HG02610 (cell line): ENCODE measurements at regions not wholly inside any gene's neighbourhood (a gene's known extent, or its start where the extent isn't known, plus 50 kb on each side); places are given as distances from the start of the nearest gene placed in this dataset.
"Not testable (repeated sequence)": the region's sequence is repeated elsewhere in the genome, so short reads cannot be mapped to it uniquely, and the experiment has no call there.

Source experiments
- ATAC-seq: cut with Tn5 transposase; IDR thresholded peaks from one replicate; pipeline ENCODE4 v1.9.1; 2021; ENCODE audit warnings: mild to moderate bottlenecking, moderate library complexity; ENCODE audit not compliant: unreplicated experiment

DNA sequence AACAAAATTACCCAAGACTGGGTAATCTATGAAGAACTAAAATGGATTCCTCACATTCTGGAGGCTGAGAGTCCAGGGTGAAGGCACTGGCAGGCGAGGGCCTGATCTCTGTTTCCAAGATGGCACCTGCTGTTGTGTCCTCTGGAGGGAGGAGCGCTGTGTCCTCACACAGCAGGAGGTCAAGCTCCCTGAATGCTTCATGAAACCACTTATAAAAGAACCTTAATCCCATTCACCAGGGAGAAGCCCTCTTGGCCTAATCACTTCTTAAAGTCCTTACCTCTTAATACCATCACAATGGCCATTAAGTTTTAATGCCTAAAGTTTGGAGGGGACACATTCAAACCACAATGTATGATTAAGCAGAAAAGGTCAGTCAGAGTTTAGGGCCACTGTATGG is 172.4 kb downstream of the EMP1 start:
- no peak for ATAC-seq

DNA sequence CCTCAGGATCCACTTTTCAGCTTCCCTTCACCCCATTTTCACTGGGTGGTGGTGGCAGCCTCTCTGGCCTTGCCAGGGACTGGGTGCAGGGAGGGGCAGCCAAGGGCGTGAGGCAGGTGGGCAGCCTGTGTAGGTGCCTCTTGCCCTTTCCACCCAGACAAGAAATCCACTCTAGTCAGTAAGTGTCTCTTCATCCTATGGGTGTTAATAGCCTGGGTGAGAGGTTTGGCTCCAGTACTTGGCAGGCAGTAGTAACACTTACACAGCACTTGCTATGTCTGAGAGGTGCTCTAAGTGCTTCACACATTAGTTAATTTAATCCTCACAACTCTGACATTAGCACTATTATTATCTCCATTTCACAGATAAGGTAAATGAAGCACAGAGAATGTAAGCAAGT is 171.9 kb downstream of the EMP1 start:
- no peak for ATAC-seq

- no peak for ATAC-seq
These were observed 171.4 kb downstream of the EMP1 start for GRCh38 chr12:13367973-13368372.

GRCh38 chr12:13365748-13366366 is 169.3 kb downstream of the EMP1 start:
- no peak for ATAC-seq

DNA sequence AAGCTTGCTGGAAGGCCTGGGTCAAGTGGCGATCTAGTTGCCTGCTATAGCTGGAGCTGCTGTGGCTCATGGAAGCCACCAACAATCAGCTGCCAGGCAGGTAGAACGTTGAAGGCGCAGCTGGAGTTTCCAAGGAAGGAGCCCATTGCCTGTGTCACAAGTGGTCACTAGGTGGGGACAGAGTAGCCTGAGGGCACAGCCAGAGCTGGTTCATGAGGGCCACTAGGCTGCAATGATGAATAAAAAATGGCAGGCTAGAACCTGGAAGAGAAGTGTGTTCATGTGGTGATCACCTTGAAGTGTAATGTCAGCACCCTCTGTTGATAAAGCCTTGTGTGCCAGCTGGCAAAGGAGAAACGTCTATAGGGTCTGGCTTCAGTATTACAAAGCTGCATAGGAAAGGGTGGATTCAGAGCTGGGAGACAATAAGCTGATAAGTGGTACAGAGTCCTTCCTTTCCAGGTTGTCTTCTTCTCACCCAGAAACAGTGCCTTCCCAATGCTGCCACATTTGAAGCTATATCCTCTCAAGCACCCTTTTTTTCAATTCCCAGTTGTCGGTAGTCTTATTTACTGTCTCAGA is 165.8 kb downstream of the EMP1 start:
- peak; percentile 92 for ATAC-seq

GRCh38 chr12:13359636-13360035 is 163.1 kb downstream of the EMP1 start:
- no peak for ATAC-seq

GRCh38 chr12:13358391-13358905 is 161.9 kb downstream of the EMP1 start:
- no peak for ATAC-seq

GRCh38 chr12:13350946-13351345 is 154.4 kb downstream of the EMP1 start:
- ATAC-seq = no peak

- no peak for ATAC-seq
These were observed 153.9 kb downstream of the EMP1 start for GRCh38 chr12:13350381-13350780.

DNA sequence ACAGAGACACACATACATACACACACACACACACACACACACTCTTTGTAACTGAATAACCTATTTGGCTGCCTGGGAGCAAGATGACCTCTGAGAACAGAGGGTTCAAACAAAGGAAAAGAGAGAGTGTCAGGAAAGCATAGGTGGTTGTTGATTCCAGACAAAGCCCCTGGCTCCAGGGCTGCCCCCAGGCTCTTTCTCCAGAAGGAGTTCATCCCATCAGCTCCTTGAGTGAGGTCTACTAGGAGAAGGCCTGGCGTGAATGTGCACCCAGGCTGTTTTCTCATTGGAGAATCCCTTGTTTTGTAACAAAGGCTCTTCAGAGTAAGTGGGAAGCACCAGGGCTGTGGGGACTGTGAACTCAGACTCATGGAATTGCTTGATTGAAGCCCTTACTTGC is 151.9 kb downstream of the EMP1 start:
- no peak for ATAC-seq

DNA sequence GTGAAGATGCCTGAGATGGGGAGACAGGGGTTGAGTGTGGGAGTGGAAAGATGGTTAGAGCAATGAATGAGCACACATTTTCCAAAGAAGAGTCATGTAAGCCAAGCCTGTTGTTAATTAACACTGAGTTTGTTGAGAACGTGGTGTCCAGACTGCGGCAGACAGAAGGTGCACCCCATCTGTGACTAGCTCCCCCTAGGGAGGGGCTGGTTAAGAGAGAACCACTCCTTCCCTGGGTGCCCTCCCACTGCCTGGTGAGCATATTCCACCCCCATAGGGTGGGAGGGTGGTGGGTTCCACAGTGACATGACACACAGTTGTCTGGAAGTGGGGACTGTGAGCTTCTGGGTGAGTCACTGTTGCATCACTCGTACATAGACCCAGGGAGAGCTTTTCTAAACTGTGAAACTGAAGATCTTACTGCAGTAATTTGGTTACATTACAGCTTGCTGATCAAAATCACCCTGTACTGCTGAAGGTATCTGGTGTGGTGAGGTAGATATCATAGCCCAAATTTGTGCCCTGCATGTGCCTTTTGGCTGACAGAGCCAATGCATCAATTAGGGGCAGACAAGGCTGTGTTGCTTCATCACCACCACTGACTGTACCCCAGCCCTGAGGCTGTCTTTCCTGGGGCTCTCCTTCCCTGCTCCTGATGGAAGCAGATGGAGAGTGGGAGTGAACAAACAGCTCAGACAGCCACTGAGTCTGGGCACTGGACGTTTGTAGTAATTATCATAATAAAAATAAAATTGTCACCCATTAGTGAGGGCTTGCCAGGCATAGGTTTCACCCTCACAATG is 150.9 kb downstream of the EMP1 start:
- ATAC-seq = no peak

- ATAC-seq = no peak
These were observed 149.2 kb downstream of the EMP1 start for GRCh38 chr12:13345722-13346121.

- ATAC-seq = no peak
These were observed 146.8 kb downstream of the EMP1 start for GRCh38 chr12:13343375-13343774.

DNA sequence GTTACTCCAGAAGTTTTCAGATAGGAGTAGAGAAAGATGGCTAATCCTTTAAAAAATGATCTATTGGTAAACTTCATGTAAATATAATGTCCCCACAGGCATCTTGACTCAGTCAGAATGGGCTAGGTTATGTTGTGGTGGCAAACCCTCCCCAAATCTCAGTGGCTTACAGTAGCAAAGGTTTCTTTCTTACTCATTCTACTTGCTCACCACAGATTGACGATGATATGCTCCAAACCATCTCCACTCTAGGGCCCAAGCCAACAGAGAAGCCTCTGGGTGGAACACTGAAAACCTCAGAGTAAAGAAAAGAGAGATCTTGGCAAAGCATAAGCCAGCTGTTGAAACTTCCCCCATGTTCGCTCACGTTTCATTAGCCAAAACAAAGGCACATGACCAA is 146.4 kb downstream of the EMP1 start:
- no peak for ATAC-seq

GRCh38 chr12:13340149-13340548 is 143.6 kb downstream of the EMP1 start:
- ATAC-seq = no peak

DNA sequence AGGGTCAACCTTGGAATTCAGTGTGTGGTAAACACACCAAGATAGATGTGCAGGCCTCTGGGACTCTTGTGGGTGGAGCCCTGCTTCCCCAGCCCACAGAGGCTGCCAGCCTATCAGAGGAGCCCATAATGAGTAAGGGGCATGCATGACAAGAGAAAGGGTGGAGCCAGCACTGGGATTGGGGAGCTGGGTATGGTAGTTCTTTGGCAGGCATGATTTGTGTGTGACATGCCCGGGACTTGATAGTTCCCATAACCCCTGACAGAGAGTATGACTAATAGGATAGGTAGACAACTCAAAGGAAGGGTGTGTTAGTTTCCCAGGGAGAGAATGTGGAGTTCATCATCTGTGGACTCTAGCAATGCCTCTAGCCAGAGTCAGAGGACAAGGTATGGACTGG is 143.0 kb downstream of the EMP1 start:
- no peak for ATAC-seq

DNA sequence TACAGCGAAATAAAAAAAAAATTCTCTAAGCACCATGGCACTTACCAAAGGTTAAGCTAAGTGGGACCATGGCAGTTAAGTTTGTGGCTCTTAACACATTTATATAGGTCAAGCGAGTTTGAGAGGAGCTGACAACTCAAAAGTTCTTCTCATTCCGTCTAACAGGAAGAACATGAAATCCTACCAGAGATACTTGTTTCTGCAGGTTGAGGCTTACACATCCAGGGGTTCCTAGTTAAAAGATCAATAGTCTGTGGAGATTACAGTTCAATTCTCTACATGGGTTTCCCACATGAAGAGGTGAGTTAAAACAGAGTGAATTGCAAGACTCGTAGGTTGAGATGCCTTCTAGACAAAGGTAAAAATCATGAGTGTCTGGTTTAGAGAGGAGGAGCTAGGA is 142.6 kb downstream of the EMP1 start:
- ATAC-seq = no peak

- ATAC-seq = no peak
These were observed 141.3 kb downstream of the EMP1 start for GRCh38 chr12:13337791-13338190.

DNA sequence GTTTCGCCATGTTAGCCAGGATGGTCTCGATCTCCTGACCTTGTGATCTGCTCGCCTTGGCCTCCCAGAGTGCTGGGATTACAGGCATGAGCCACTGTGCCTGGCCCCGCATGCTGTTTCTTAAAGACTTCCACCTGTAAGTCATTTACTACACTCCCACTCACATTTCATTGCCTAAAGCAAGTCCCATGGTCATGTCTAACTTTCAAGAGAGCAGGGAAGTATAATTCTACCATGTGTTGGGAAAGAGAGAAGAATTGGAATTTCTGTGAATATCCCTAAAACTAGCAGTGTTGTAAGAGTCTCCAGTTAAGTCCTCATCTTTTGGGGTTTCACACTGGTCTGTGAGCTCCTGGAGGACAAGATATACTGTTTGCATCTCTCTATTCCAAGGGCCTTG is 139.7 kb downstream of the EMP1 start:
- ATAC-seq = no peak

- no peak for ATAC-seq
These were observed 132.0 kb downstream of the EMP1 start for GRCh38 chr12:13328535-13328934.

DNA sequence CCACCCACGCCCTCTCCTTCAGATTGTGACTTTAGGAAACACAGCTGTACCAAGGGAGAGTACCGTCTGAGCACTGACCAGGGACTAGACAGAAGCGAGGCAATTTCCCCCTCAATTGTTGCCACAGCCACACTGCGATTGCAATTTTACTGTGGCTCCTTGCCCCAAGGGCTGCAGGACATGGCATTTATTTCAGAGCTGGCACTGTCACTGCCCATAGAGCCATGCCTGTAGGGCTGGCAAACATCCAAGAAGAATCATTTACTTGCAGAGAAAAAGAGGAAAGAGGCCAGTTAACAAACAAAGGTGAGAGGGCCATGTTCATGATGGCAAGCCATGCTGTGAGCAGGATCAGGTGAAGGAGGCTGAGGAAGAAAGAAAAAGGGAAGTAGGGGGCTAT is 129.6 kb downstream of the EMP1 start:
- ATAC-seq = no peak

DNA sequence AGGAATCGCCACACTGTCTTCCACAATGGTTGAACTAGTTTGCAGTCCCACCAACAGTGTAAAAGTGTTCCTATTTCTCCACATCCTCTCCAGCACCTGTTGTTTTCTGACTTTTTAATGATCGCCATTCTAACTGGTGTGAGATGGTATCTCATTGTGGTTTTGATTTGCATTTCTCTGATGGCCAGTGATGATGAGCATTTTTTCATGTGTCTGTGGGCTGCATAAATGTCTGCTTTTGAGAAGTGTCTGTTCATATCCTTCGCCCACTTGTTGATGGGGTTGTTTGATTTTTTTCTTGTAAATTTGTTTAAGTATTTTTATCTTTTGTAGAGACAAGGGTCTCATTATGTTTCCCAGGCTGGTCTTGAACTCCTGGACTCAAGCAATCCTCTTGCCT is 128.5 kb downstream of the EMP1 start:
- ATAC-seq = not testable (repeated sequence)
